Left lung (tissue), 4 donors: ENCODE measurements at regions not wholly inside any gene's neighbourhood (a gene's known extent, or its start where the extent isn't known, plus 50 kb on each side); places are given as distances from the start of the nearest gene placed in this dataset.

Experiments used
- ATAC-seq: fragments of 200-7000 bp; cut with Tn5 transposase; one replicate; pipeline ENCODE4 v1.9.1; 2020; ENCODE audit warnings: moderate library complexity
- DNase-seq, 4 donors: peaks; one replicate each; pipeline ENCODE4 v3.0.0-alpha.2; 2013 to 2020
- H3K27ac ChIP-seq, 2 donors: fragments of 200-600 bp; sonication (generic) in 1 of 2; one replicate each; pipeline versions ENCODE4 v1.5.0 to v1.8.0; 2020 to 2021
- H3K27me3 ChIP-seq, 2 donors: fragments of 200-600 bp; sonication (generic) in 1 of 2; one replicate each; pipeline versions ENCODE4 v1.5.0 to v1.8.0; 2020 to 2021
- H3K36me3 ChIP-seq, 2 donors: fragments of 200-600 bp; sonication (generic) in 1 of 2; one replicate each; pipeline versions ENCODE4 v1.5.0 to v1.8.0; 2020 to 2021
- H3K4me1 ChIP-seq, 2 donors: fragments of 200-600 bp; one replicate each; pipeline ENCODE4 v1.8.0; 2021
- H3K4me3 ChIP-seq, 2 donors: fragments of 200-600 bp; sonication (generic) in 1 of 2; one replicate each; pipeline versions ENCODE4 v1.5.0 to v1.8.0; 2020 to 2021; ENCODE audit warnings: mild to moderate bottlenecking in 1 of 2
- H3K9me3 ChIP-seq, 2 donors: fragments of 200-600 bp; sonication (generic) in 1 of 2; one replicate each; pipeline versions ENCODE4 v1.5.0 to v1.8.0; 2020 to 2021
- intact Hi-C, 2 donors: fragments of 100-400 bp; cut with DNase I; formaldehyde crosslinking; loops; one replicate each; pipeline versions ENCODE4 v1.11.2 to v1.14.2; 2022
- TF ChIP-seq, protein P1 (sequence below), 2 donors: fragments of 200-600 bp; sonication (generic) in 1 of 2; IDR thresholded peaks; one replicate each; pipeline versions ENCODE4 v1.5.0 to v1.8.0; 2021; ENCODE audit warnings: antibody characterized with exemption in 2 of 2
- donor health status: DM: no; HTN: yes; CAD: no.
- donor health status: DM: no; HTN: no; CAD: no.

DNA sequence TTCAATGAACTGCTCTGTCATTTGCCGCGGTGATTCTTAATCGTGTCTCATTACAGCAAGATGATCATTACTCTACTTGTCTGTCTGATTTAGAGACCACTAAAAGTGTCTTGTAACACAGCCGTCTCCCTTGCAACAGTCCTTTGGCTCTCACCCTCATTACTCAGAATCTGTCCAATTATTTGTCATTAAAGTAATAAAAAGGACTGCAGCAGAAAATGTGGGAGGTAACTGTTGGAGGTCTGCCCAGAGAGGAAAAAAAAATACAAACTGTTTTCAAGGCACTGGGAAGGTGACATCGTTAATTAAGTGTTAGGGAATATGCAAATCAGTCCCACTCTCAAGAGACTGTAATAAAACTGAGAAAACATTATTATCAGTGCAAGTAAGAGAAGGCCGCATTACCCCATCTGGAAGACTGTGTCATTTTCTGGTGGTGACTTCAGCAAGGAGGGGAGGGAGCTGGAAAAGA is 281.0 kb downstream of the RASEF start:
- Histone ChIP-seq H3K4me1 (no peaks in the 10 kb centered on the region), H3K27me3 (no peaks in the 10 kb centered on the region), H3K36me3 (no peaks in the 10 kb centered on the region), H3K27ac (no peak overlapping the region), H3K9me3 (peaks cover 0 to 6% of the 10 kb centered on the region in 2 donors), H3K4me3 (no peak overlapping the region)
- intact Hi-C loops = no loop called here
- no peak for ATAC-seq
- peak in 2 of 4 donors; percentile 27 to 28 for DNase-seq
- TF ChIP-seq, protein P1, sequence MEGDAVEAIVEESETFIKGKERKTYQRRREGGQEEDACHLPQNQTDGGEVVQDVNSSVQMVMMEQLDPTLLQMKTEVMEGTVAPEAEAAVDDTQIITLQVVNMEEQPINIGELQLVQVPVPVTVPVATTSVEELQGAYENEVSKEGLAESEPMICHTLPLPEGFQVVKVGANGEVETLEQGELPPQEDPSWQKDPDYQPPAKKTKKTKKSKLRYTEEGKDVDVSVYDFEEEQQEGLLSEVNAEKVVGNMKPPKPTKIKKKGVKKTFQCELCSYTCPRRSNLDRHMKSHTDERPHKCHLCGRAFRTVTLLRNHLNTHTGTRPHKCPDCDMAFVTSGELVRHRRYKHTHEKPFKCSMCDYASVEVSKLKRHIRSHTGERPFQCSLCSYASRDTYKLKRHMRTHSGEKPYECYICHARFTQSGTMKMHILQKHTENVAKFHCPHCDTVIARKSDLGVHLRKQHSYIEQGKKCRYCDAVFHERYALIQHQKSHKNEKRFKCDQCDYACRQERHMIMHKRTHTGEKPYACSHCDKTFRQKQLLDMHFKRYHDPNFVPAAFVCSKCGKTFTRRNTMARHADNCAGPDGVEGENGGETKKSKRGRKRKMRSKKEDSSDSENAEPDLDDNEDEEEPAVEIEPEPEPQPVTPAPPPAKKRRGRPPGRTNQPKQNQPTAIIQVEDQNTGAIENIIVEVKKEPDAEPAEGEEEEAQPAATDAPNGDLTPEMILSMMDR (IDR thresholded peaks at IDR 0.05) = no peak

DNA sequence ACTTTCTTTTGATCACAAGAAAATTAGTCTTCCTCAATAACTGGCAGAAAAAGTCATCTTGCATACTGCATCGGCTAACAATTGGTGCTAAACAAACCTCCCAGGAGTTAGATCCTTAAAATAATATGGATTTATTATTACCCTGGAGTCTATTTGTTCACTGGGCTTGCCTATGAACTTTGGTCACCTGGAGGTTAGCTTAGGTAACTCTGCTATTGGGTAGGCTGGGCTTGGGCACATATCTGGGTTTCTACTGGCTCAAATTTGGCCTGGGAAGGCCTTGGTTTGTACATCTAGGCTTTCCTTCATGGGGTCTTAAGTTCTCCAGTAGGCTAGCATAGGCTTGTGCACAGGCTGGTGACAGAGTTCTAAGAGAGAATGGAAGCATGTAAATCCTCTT is 279.9 kb downstream of the RASEF start:
- Histone ChIP-seq H3K27ac (no peak overlapping the region), H3K36me3 (no peaks in the 10 kb centered on the region), H3K4me3 (no peak overlapping the region), H3K27me3 (no peaks in the 10 kb centered on the region), H3K9me3 (peaks cover 0 to 6% of the 10 kb centered on the region in 2 donors), H3K4me1 (no peaks in the 10 kb centered on the region)
- TF ChIP-seq, protein P1 (IDR thresholded peaks at IDR 0.05) = no peak
- ATAC-seq (no peak), DNase-seq (no peak)
- intact Hi-C loops = no loop called here

DNA sequence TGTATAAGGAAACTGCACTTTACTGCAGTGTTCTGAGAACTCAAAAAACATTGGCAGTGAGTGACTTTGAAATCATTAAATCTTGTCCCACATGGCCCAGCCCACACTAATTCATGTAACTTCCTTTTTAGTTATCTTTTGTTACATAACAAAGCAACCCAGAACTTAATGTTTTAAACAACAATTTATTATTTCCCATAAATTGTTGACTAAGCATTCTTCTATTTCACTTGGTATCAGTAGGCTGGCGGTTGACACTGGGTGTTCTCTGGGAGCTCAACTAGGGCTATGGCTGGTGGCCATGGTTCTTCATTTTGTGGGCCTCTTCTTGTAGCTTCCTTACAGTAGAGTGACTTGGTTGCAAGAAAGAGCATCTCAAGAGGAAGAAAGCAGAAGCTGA is 278.4 kb downstream of the RASEF start:
- Histone ChIP-seq H3K27me3 (no peaks in the 10 kb centered on the region), H3K4me3 (no peak overlapping the region), H3K27ac (no peak overlapping the region), H3K4me1 (no peaks in the 10 kb centered on the region), H3K36me3 (no peaks in the 10 kb centered on the region), H3K9me3 (peaks cover 0 to 8% of the 10 kb centered on the region in 2 donors)
- TF ChIP-seq, protein P1 (IDR thresholded peaks at IDR 0.05) = no peak
- ATAC-seq (no peak), DNase-seq (no peak)
- intact Hi-C loops = no loop called here

DNA sequence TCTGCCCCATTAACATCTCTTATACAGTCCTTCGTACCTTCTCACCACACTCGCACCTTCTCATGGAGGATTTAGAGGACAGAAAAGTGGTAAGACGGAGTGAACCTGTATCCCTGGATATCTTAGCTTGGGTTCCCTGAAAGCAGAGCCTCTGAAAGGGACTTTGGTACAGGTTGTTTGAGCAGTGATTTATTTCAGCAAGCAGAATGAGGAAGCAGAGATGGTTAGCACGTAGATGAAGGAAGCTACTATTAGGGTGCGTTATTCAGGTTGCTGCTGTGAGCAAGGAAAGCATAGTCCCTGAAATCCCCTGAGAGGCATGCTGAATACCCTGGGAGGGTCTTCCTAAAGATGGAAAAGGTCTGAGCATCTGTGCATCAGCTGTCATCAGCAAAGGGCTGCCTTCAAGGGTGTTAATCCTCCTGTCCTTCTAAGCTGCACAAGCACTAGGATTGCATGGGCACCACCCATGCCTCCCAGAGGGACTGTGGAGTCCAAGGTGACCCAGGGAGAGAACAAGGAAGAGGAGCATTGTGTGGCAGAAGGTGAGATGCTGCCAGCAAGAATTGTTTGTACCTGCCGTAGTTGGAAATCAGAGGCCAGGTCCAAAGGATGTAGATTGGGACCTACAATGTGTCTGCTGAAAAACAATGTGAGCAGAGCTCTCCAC is 273.7 kb downstream of the RASEF start:
- no peak overlapping the region for H3K27ac ChIP-seq
- TF ChIP-seq, protein P1 (IDR thresholded peaks at IDR 0.05) = no peak
- no peaks in the 10 kb centered on the region for H3K4me1 ChIP-seq
- no peak overlapping the region for H3K4me3 ChIP-seq
- DNase-seq (no peak), ATAC-seq (no peak)
- no peaks in the 10 kb centered on the region for H3K36me3 ChIP-seq
- no peaks in the 10 kb centered on the region for H3K27me3 ChIP-seq
- peaks cover 0 to 2% of the 10 kb centered on the region in 2 donors for H3K9me3 ChIP-seq
- intact Hi-C loops = no loop called here

DNA sequence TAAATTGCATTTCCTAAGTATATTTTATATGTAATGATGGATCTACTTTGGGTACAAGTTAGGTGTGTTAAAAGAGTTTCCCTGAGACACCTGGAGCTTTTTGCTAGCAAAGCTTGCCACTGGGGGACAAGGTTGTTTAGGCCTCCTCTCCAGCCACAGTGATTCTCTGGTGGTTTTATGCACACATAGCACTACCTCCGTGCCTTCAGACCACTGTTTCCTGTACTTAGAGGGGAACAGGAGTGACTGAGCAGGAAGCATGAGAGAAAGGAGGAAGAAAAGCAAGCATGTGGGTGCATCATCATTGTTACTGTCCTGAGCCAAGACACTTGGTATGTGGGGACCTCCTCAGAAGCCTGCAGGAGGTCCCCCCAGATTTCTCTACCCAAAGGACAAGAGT is 272.1 kb downstream of the RASEF start:
- TF ChIP-seq, protein P1 (IDR thresholded peaks at IDR 0.05) = no peak
- H3K9me3 ChIP-seq = peaks cover 0 to 2% of the 10 kb centered on the region in 2 donors
- H3K27me3 ChIP-seq = no peaks in the 10 kb centered on the region
- H3K36me3 ChIP-seq = no peaks in the 10 kb centered on the region
- no peaks in the 10 kb centered on the region for H3K4me1 ChIP-seq
- no peak for ATAC-seq
- DNase-seq = no peak
- no peak overlapping the region for H3K27ac ChIP-seq
- intact Hi-C loops = no loop called here
- no peak overlapping the region for H3K4me3 ChIP-seq
